Mucosa of gallbladder (tissue), 1 donor: ENCODE measurements at regions not wholly inside any gene's neighbourhood (a gene's known extent, or its start where the extent isn't known, plus 50 kb on each side); places are given as distances from the start of the nearest gene placed in this dataset.

Experiments used
- DNase-seq: peaks from one replicate; pipeline ENCODE4 v3.0.0-alpha.2; 2020; ENCODE audit warnings: low spot score
- donor health status: DM: no; HTN: no; CAD: no.

DNA sequence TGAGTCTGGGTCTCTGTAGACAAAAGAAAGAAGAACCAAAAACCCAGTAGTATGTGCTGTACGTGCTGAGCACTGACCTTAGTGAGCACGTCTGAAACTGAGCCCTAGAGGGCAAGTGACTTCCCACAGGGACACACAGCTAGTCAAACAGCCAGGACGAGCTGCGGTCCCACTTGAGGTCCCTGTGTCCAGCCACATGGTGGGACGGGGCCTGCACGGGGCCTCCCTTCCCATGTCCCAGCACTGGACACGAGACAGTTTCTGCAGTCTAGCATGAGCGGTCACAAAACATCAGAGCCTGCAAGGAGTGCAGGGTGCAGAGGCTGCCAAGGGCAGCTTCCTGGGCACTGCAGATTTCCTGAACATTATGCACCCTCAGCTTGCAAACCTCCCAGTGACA, 121.6 kb downstream of the NCOR2 start:
- no peak for DNase-seq

GRCh38 chr12:124445121-124445718, 122.2 kb downstream of the NCOR2 start:
- DNase-seq, result no peak

DNA sequence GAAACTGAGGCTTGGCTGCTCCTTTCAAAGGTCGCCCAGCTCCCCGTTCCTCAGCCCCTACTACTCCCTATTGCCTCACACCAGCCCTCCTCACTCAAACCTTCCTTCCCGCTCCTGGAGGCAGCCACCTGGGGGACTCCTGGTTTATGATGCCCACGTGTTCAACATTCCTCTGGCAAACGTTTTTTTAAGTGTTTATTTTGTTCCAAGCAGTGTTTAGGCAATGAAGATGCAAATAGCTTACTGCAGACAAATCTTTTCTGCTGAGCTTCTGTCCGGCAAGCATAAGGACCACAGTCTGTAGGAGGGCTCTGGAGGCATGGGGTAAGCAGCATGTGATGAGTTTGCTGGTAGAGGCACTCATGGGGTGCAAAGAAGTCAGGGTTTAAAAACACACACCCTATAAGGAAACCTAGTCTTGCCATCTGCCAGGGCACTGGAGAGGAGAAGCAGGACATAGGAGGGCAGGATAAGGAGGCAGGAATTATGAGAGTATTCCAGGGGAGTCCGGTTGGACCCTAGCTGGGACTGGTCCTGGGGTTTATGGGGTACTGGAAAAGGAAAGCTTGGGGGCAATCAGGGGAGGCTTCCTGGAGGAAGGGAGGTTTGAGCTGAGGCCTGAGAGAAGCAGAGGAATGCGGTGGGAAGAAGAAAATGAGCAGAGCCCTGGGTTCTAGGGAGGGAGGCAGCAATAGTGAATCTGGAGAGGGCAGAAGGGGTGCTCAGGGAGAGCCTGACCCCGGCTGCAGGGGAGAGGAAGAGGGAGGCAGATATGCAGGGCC, 123.3 kb downstream of the NCOR2 start:
- no peak for DNase-seq

DNA sequence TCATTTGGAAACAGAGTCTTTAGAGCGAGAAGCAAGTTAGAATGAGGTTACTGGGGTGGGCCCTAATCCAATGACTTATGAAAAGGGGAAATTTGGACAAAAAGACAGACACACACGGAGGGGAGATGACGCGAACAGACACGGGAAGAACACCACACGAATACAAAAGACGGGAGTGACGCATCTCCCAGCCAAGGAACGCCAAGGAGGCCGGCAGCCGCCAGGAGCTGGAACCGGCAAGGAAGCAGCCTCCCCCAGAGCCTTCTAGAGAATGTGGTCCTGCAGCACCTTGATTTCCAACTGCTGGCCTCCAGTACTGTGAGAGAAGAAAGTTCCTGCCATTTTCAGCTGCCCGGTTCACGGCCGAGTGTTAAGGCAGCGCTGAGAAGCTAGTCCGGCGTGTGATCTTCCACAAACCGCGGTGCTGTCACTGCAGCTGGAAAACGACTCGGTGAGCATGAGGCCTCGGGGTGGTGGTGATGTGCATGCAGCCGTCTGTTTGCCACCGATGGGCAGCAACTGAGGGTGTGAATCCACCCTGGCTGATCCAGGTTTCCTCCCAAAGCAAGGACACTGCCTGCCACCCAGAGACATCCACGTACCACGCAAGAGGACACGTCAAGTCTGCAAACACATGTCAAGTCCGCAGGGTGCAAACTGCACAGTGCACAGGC, 124.5 kb downstream of the NCOR2 start:
- no peak for DNase-seq

DNA sequence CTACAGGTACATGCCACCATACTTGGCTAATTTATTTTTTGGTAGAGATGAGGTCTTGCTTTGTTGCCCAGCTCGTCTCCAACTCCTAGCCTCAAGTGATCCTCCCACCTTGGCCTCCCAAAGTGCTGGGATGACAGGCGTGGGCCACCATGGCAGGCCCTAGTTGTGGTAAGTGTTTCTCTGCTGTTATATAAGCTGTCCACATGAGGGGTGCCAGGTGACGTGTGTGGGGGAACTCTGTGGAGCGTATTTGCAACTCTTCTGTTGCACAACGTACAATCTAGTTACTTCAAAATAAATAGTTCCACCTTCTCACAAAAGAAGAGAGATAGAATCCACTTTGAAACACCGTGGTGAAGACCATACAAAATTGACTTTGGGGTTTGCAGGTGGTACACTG, 125.1 kb downstream of the NCOR2 start:
- no peak for DNase-seq

- no peak for DNase-seq
Observed at GRCh38 chr12:124441443-124442194, 125.8 kb downstream of the NCOR2 start.

- no peak for DNase-seq
Observed at GRCh38 chr12:124440841-124441381, 126.5 kb downstream of the NCOR2 start.

DNA sequence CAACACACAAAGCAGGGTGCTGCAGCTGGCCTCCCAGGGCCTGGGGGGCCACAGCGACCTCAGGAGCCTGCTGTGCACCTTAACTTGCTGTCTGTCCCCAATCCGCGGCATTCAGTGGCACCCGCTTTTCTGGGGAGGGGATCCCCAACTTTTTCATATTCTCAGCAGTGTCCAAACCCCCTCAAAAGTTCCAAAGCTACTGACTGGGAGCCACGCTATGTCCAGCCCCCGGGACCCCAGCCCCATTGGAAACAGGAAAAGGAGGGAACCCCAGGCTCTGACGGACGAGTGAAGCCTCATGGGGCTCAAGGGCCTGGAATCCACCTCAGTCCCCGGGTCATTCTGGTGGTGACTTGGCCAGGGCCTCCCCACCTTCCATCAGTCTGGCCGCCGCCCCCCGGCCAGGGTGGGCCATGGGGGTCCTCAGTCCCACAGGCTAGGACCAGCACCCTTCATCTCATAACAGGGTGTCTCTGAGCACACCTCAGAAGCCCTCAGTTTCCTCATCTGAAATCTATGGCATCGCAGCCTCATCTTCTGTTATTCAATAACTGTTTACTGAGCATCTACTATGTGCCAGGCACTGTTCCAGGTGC, 127.3 kb downstream of the NCOR2 start:
- DNase-seq, result no peak

- no peak for DNase-seq
Observed at GRCh38 chr12:124438437-124439056, 128.9 kb downstream of the NCOR2 start.

DNA sequence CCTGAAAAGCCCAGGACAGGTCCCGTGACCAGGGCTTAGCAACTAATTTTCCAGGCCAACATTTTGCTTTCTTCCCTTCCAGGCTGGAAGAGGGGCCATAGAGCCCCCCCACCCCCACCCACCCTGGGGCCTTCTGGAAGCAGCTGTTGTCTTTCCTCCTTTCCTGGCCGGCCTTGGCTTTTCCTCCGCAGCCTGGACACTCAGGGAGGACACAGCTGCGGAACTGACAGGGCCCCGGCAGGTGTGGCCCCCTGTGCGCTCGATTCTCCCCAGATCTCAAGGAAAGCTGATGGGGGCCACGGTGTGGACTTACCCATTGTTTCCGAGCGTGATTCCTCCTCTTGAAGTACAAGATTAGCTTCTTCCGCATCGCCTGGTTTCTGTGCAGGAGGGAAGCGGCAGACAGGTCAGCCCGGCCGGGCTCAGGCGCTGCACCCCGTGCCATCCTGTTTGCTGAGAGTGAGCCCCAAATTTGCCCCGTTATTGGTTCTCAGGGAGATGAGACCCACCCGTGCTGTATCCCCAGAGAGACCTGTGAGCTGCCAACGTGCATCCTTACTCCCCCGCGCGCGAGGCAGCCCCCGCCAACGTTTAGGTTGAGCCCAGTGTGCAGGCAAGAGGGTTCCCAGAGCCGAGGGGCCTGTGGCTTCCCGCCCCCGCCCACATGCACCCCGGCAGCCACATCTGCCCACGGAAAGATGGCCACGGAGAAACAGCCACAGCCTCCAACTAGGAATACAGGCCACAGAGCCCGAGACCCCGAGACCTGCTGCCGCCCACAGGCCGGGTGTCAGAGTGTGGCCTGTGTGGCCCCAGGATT, 129.6 kb downstream of the NCOR2 start:
- DNase-seq, result no peak

GRCh38 chr12:124437121-124437520, 130.3 kb downstream of the NCOR2 start:
- no peak for DNase-seq

GRCh38 chr12:124436366-124436765, 131.0 kb downstream of the NCOR2 start:
- DNase-seq, result no peak

DNA sequence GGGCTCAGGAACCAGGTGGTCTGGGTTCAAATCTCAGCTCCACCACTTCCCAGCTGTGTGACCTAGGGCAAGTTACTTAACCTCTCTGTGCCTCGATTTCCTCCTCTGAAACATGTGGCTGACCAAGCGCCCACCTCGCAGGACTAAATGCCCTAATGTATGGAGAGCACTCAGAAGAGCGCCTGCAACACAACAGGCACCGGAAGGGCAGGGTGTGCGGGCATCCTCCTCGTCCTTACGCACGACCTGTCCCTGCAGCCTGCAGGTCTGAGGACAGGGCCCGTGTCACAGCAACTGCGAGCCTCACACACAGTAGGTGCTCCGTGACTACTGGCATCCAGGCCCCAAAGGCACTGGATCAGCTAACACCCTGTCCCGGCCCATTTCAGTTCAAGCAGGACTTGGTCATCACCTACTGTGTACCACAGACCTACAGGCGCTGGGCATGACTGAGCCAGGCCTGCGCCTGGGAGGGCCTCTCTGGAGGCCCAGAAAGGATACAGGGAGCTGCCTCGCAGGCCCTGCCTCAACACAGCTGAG, 131.5 kb downstream of the NCOR2 start:
- no peak for DNase-seq

DNA sequence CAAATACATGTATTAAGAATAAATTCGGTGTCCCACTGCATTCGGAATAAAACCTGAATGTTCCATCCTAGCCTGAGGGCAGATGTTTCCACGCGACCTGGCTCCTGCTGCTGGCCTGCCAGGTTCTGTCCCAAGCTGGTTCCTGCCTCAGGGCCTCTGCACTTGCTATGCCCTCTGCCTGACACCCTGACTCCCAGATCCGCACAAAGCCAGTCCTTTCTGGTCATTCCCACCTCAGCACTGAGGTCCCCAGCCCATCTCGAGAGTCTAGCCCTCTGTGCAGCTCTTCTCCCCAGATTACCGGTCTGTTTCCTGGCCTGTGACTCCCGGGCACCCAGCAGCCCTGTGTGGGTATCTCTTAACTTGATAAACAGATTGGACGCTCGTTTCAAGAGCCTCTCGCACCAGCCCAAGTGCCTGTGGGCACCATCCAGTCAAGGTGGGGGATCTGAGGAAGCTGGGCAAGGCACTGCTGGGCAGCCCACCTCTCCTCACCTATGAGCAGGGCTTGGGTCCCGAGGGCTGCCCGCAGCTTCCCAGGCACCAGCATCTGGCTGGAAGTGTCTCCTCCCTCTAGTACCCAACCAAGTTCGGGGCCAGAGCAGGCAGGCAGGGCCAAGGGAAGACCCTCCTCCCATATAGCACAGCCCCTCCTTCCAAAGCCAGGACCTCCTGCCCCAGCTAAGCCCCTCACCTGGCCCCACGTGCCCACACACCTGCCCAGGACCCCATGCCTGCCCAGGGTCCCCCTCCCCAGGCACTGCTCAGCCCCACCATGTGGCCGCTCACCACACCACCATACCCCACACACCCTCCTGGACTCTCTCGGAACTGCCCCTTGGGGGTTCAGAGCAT, 132.2 kb downstream of the NCOR2 start:
- no peak for DNase-seq

DNA sequence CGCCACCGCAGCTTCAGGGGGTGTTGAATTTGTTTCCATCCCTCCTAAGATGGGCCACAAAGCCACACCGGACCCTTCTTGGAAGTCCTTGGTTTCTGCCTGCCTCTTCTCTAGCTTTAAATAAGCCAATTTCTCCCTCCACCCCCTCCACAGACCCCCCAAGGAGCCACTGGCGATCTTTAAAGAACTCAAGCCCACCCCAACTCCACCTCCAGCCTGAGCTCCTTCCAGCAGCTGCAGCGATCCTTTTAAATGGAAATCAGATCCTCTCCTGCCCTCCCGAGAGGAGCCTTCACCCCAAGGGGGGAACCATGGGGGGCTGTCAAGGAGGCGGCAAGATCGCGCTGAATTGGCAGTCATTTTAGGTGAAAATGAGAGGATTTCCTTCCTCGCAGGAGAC, 133.1 kb downstream of the NCOR2 start:
- no peak for DNase-seq

DNA sequence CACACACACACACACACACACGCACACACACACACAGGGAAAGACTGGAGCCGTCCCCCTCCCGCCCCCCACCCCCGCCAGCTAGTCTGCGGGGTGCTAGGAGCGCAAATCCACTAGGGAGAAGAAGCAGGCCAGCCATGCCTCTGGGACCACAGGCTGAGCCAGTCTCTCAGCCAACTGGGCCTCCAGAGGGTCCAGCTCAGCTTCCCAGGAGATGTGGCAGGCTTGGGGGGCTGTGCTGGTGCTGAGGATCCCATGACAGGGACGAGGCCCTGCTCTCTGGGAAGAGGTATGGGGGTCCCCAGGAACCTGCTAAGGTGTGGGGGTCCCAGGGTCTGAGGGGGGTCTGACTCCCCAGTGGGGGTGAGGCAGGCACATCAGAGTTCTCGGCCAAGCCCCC, 133.5 kb downstream of the NCOR2 start:
- DNase-seq, result no peak

DNA sequence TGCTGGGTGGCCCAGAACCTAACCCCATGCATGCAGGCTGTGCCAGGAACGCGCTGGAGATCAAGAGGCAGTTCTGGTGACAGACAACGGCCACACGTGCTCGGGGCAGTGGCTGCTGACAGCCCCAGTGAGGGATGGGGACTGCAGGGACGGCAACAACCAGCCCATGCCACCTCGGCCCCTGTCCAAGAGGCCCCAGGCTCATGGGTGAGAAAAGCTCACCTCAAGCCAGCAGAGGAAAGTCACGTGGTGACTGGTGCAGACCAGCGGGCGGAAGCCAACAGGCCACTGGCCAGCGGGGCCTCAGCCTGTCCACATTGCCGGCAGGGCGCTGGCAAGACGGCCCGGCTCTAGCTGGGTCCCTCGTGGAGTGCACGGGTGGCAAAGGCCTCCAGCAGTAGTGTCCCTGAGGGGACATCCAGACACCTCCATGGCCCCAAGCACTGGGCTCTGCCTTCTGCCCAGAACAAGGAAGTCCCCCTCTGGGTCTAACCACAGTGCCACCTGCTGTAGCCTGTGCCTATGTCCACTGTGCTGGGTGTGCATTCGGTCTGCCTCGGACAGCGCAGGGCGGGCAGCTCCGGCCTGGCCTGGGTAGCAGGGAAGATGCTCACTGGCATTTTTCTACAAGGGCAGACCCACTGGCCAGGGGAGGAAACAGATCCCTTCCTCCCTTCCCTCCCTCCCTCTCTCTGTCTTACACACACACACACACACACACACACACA, 134.1 kb downstream of the NCOR2 start:
- no peak for DNase-seq

DNA sequence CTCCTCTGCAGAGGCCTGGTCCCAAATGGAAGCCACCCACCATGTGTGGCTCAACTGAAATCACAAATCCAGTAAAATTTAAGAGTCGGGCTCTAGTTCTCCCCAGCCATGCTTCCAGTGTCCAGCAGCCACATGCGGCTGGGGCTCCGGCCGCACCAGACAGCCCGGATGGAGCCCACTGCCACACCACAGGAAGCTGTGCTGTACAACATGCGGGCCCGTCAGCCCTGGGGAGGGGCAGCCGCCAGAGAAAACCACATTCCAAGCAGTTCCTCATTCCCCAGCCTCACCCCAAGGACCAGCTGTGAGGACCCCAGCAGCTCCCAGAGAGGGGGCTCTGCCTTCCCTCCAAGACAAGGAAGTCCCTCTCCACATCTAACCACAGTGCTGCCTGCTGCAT, 135.0 kb downstream of the NCOR2 start:
- DNase-seq, result no peak
